Fibroblast of skin of left biceps (primary cell): ENCODE measurements at regions not wholly inside any gene's neighbourhood (a gene's known extent, or its start where the extent isn't known, plus 50 kb on each side); places are given as distances from the start of the nearest gene placed in this dataset.
"Not testable (repeated sequence)": the region's sequence is repeated elsewhere in the genome, so short reads cannot be mapped to it uniquely, and the experiment has no call there.

Experiments
- DNase-seq, 2 experiments: peaks; one replicate each; pipeline ENCODE4 v3.0.0-alpha.2; 2013; ENCODE audit warnings: low read depth in 2 of 2

- DNase-seq, result no peak
These were observed 842.6 kb upstream of the ACO1 start for GRCh38 chr9:31541721-31542281.

- DNase-seq, result peak in 1 of 2 experiments; percentile 5
These were observed 841.9 kb upstream of the ACO1 start for GRCh38 chr9:31542384-31543055.

GRCh38 chr9:31554941-31555340 lies 829.5 kb upstream of the ACO1 start:
- DNase-seq, result no peak

GRCh38 chr9:31556667-31557463 lies 827.6 kb upstream of the ACO1 start:
- DNase-seq, result no peak

GRCh38 chr9:31572190-31572589 lies 812.3 kb upstream of the ACO1 start:
- DNase-seq, result not testable (repeated sequence)

GRCh38 chr9:31573561-31573960 lies 810.9 kb upstream of the ACO1 start:
- DNase-seq, result no peak

- DNase-seq, result no peak
These were observed 810.3 kb upstream of the ACO1 start for GRCh38 chr9:31574006-31574765.

GRCh38 chr9:31582071-31582470 lies 802.4 kb upstream of the ACO1 start:
- no peak for DNase-seq

- DNase-seq, result no peak
These were observed 801.9 kb upstream of the ACO1 start for GRCh38 chr9:31582561-31582960.

GRCh38 chr9:31585158-31585557 lies 799.3 kb upstream of the ACO1 start:
- no peak for DNase-seq

- no peak for DNase-seq
These were observed 797.3 kb upstream of the ACO1 start for GRCh38 chr9:31587146-31587545.

- DNase-seq, result no peak
These were observed 796.4 kb upstream of the ACO1 start for GRCh38 chr9:31588006-31588405.

GRCh38 chr9:31588756-31589155 lies 795.7 kb upstream of the ACO1 start:
- no peak for DNase-seq

- no peak for DNase-seq
These were observed 794.4 kb upstream of the ACO1 start for GRCh38 chr9:31590091-31590490.

- not testable (repeated sequence) for DNase-seq
These were observed 787.4 kb upstream of the ACO1 start for GRCh38 chr9:31597086-31597485.

GRCh38 chr9:31597977-31598376 lies 786.5 kb upstream of the ACO1 start:
- DNase-seq, result no peak

GRCh38 chr9:31601666-31602065 lies 782.8 kb upstream of the ACO1 start:
- DNase-seq, result no peak

GRCh38 chr9:31604531-31604930 lies 779.9 kb upstream of the ACO1 start:
- DNase-seq, result peak in 1 of 2 experiments; percentile 34

GRCh38 chr9:31605164-31605563 lies 779.3 kb upstream of the ACO1 start:
- DNase-seq, result no peak

- DNase-seq, result no peak
These were observed 777.8 kb upstream of the ACO1 start for GRCh38 chr9:31606678-31607077.

GRCh38 chr9:31608416-31608815 lies 776.0 kb upstream of the ACO1 start:
- peak in 1 of 2 experiments; percentile 13 for DNase-seq

- DNase-seq, result no peak
These were observed 775.6 kb upstream of the ACO1 start for GRCh38 chr9:31608881-31609280.
